ENCODE measurements at regions not wholly inside any gene's neighbourhood (a gene's known extent, or its start where the extent isn't known, plus 50 kb on each side); places are given as distances from the start of the nearest gene placed in this dataset.
"Not testable (repeated sequence)": the region's sequence is repeated elsewhere in the genome, so short reads cannot be mapped to it uniquely, and the experiment has no call there.

GRCh38 chr18:55687106-55687505 lies 99.1 kb upstream of the TCF4 start:
- DNase-seq, result no peak

GRCh38 chr18:55685638-55686037 lies 97.6 kb upstream of the TCF4 start:
- no peak for DNase-seq

DNA sequence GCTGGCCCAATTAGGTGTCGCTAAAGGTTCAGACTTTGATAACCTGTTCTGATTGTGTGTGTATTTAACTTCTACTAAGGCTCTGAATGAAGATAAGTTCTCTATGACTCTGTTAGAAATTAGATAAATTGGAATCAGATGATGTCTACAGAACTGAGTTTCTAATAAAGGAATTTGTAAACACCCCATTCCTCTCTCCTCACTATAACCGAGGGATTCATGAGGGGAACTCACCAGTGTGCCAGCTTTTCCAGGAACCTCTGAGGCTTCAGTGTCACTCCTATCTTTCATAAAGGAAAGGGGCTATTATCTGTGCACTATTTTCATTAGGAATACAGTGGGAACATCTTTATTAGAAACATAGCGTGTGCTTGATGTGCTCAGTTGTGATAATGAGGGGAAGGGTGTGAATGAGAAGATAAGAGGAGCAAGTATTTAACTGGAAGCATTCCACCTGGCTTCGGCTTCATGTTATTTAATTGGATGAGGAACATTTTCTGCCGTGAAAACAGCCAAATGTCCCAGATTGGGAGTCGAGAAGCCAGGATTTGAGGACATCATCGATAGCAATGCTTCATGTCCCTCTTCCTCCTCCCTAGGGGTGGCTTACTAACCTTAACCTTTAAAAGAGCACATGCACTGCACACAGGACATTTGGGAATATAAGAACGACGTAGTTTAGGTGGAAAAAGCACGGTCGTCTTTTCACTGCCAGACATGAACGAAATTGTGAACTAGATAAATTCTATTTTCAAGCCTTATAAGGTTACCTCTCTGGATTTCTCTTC lies 84.8 kb upstream of the TCF4 start:
- DNase-seq, result no peak

DNA sequence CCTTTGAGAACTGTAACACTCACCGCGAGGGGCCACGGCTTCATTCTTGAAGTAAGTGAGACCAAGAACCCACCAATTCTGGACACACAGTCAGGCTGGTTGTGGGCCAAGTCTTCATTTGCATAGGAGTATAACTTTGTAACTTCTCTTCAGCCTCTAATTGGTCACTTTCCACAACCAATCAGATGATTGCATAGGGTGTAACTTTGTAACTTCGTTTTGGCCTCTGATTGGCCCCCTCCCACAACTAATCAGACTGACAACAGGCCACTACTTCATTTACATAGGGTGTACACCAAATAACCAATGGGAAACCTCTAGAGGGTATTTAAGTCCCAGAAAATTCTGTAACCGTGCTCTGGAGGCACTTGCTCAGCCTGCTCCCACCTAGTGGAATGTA lies 77.5 kb upstream of the TCF4 start:
- no peak for DNase-seq

DNA sequence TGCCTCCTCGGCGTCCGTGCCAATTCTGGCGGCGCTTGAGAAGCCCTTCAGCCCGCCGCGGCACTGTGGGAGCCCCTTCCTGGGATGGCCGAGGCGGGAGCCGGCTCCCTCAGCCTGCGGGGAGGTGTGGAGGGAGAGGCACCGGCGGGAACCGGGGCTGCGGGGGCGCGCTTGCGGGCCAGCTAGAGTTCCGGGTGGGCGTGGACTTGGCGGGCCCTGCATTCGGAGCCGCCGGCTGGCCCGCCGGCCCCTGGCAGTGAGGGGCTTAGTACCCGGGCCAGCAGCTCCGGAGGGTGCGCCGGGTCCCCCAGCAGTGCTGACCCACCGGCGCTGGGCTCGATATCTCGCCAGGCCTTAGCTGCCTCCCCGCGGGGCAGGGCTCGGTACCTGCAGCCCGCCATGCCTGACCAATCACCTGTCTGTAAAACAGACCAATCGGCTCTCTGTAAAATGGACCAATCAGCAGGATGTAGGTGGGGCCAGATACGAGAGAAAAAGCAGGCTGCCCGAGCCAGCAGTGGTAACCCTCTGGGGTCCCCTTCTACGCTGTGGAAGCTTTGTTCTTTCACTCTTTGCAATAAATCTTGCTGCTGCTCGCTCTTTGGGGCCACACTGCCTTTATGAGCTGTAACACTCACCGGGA lies 76.9 kb upstream of the TCF4 start:
- DNase-seq, result not testable (repeated sequence)

DNA sequence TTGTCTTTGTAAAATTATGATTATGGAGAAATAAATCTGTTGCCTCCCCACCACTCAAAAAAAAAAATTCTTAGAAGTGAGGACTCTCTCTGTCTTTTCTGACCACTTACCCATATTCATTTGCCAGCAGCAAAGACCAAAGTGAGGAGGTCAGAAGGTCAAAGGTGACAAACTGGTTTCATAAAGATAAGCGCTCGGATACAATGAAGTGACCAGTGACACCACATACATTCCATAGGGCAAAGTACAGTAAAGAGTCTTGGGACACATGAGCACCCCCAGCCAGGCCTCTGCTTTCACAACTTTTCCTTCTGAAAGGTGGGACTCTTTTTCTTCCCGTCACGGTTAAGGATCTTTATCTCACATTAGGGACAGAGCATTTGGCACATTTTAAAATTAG lies 75.9 kb upstream of the TCF4 start:
- no peak for DNase-seq

GRCh38 chr18:55658598-55658997 lies 70.6 kb upstream of the TCF4 start:
- DNase-seq, result no peak

DNA sequence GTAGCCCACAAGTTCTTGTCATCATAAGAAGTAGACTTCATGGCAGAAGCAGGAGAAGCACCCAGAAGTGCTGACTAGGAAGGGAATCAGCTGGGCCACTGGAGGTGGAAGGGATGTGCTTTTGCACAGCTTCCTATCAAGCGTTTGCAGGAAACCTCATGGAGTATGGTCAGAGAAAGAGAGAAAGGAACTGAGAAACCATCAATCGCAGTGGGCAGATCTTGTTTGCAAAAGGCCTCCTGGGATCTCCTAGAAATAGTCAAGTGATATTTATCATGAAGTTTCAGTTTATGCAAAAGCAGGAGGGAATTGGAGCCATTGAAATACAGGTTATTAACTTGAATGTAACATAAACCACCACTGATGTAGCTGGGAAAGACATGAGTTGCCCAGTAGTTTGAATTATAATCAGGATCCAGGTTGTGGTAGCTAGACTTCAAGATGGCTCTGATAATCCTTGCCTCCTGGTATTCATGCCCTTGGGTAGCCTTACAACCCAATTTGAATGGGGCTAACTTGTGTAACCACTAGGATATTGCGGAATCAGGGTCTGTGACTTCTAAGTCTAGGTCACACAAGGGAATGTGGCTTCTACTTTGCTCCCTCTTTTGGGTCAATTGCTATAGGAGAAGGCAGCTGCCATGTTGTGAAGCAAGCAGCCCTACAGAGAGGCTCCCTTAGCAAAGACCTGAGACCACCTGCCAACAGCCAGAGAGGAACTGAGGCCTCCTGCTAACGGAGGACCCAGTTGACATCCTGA lies 69.8 kb upstream of the TCF4 start:
- DNase-seq, result no peak

GRCh38 chr18:55654986-55655385 lies 67.0 kb upstream of the TCF4 start:
- no peak for DNase-seq

- DNase-seq, result no peak
Observed at GRCh38 chr18:55651236-55651635, 63.2 kb upstream of the TCF4 start.

DNA sequence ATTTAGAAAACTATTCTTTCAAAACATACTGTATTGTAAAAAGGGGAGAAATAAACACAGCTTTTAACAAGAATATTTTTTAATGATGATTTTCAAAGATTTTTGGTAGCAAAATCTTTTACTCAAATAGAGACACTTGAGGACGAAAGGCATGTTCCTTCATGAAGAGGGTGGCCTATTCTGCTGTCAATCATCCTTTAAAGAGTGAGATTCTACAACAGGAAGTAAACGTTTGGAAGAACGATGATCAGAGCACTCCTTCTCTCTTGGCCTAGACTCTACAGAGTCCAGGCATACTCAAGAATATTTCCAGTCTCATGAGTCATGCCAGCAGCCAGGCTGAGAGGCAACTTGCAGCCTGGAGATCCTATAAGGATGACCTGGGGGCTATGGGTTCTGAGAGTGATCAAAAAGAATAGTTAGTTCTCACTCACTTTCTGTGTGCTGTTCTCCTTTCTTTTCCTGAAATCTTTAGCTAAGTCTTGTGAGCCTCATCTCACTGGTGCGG lies 62.4 kb upstream of the TCF4 start:
- DNase-seq, result no peak

GRCh38 chr18:55647331-55647730 lies 59.3 kb upstream of the TCF4 start:
- no peak for DNase-seq

GRCh38 chr18:55642191-55642590 lies 54.2 kb upstream of the TCF4 start:
- no peak for DNase-seq

- no peak for DNase-seq
Observed at GRCh38 chr18:55641486-55641885, 53.5 kb upstream of the TCF4 start.

Measured in NCI-H2107 (cell line).